K562 (cell line): ENCODE measurements at regions not wholly inside any gene's neighbourhood (a gene's known extent, or its start where the extent isn't known, plus 50 kb on each side); places are given as distances from the start of the nearest gene placed in this dataset.

Experiments
- ATAC-seq: fragments of 200-7000 bp; cut with Tn5 transposase; 3 replicates; pipeline ENCODE4 v1.9.1; 2020; ENCODE audit warnings: moderate library complexity
- BruUV-seq: library from RNA; stranded (reverse); fragments of 400-500 nt; replicated peaks from 2 replicates; lab custom pipeline; 2021; lab: Mats Ljungman, UMichigan
- CTCF ChIA-PET: fragments of 300-600 bp; formaldehyde crosslinking; extraction: SDS; loops from one replicate; lab custom pipeline; 2021; ENCODE audit warnings: low intra/inter-chr PET ratio; lab: Yijun Ruan, JAX
- POLR2A ChIA-PET: fragments of 300-600, 350-650 bp; sonication (Branson Sonifier 250); formaldehyde crosslinking; extraction: SDS; loops from one replicate; lab custom pipeline; 2021; ENCODE audit warnings: antibody characterized with exemption, inconsistent platforms; lab: Yijun Ruan, JAX
- DNase-seq, 4 experiments: peaks; one replicate each; pipeline versions ENCODE4 v3.0.0 to v3.0.0-alpha.2; 2011 to 2018; ENCODE audit warnings: low spot score in 3 of 4, mixed read lengths in 3 of 4; ENCODE audit errors: extremely low read depth in 1 of 4
- FAIRE-seq: peaks from 2 replicates; lab custom pipeline; 2011; peaks lifted over from hg19 to GRCh38; lab: Jason Lieb, UNC
- H2AFZ ChIP-seq: 2 replicates; pipeline ENCODE4 v1.6.0; 2011; ENCODE audit warnings: low read depth, low read length, control low read depth, inconsistent platforms
- H3K27ac ChIP-seq: fragments of 200-600 bp; 3 replicates; pipeline ENCODE4 v1.8.0; 2011; ENCODE audit warnings: low read depth, mild to moderate bottlenecking, control low read depth, inconsistent platforms, low read length, moderate library complexity, mixed read lengths; ENCODE audit errors: extremely low read depth
- H3K27me3 ChIP-seq, 2 experiments: fragments of 300-600 bp in 1 of 2; 2 replicates in 1 of 2; 3 replicates in 1 of 2; pipeline versions ENCODE4 v1.6.0 to v1.8.0; 2011; ENCODE audit warnings: inconsistent platforms in 2 of 2, low read length in 2 of 2, mild to moderate bottlenecking in 1 of 2, mixed read lengths in 1 of 2, moderate library complexity in 1 of 2; ENCODE audit not compliant: control insufficient read depth in 2 of 2, insufficient read depth in 2 of 2
- H3K36me3 ChIP-seq: fragments of 300-600 bp; 3 replicates; pipeline ENCODE4 v1.8.0; 2011; ENCODE audit warnings: mild to moderate bottlenecking, low read length, inconsistent platforms; ENCODE audit not compliant: control insufficient read depth, insufficient read depth
- H3K4me1 ChIP-seq, 2 experiments: fragments of 200-600 bp in 1 of 2; replicated peaks in 1 of 2; 2 replicates in 1 of 2; 3 replicates in 1 of 2; pipeline versions ENCODE4 v1.5.1 to v1.8.0; 2011; ENCODE audit warnings: inconsistent platforms in 2 of 2, low read length in 2 of 2, mild to moderate bottlenecking in 1 of 2, mixed read lengths in 1 of 2, moderate library complexity in 1 of 2; ENCODE audit not compliant: control insufficient read depth in 2 of 2, insufficient read depth in 2 of 2
- H3K4me2 ChIP-seq: 2 replicates; pipeline ENCODE4 v1.6.1; 2011; ENCODE audit warnings: low read length, control low read depth, inconsistent platforms, mixed read lengths; ENCODE audit not compliant: insufficient read depth
- H3K4me3 ChIP-seq: fragments of 200-600 bp; sonication (generic), shearing (Covaris generic); 2 replicates; pipeline ENCODE4 v1.5.1; 2016; ENCODE audit warnings: control low read depth, inconsistent platforms
- H3K79me2 ChIP-seq: fragments of 200-600 bp; 3 replicates; pipeline ENCODE4 v1.8.0; 2011; ENCODE audit warnings: low read length, inconsistent platforms; ENCODE audit not compliant: control insufficient read depth, insufficient read depth
- H3K9ac ChIP-seq, 2 experiments: 2 replicates each; pipeline versions ENCODE4 v1.6.0 to v1.6.1; 2011; ENCODE audit warnings: low read depth in 2 of 2, low read length in 2 of 2, control low read depth in 1 of 2, inconsistent platforms in 1 of 2, mild to moderate bottlenecking in 1 of 2, mixed read lengths in 1 of 2; ENCODE audit not compliant: insufficient read depth in 1 of 2
- H3K9me1 ChIP-seq: one replicate; pipeline ENCODE4 v1.6.0; 2011; ENCODE audit warnings: inconsistent platforms, mild to moderate bottlenecking, low read length, moderate library complexity; ENCODE audit not compliant: control insufficient read depth, insufficient read depth
- H3K9me3 ChIP-seq: replicated peaks from 2 replicates; pipeline ENCODE4 v1.5.1; 2011; ENCODE audit warnings: low read depth, low read length, inconsistent platforms; ENCODE audit not compliant: control insufficient read depth, insufficient read depth
- H4K20me1 ChIP-seq: replicated peaks from 2 replicates; pipeline ENCODE4 v1.6.1; 2011; ENCODE audit warnings: low read length, inconsistent platforms, mixed read lengths; ENCODE audit not compliant: control insufficient read depth, insufficient read depth
- CBX2 ChIP-seq: fragments of 200-600 bp; sonication (generic); IDR thresholded peaks from one replicate; pipeline ENCODE4 v1.6.1; 2012; ENCODE audit warnings: mild to moderate bottlenecking, low read length, inconsistent platforms; ENCODE audit not compliant: insufficient read depth, poor library complexity, severe bottlenecking
- HDAC1 ChIP-seq, 2 experiments: fragments of 450-650 bp; IDR thresholded peaks; 2 replicates each; pipeline ENCODE4 v1.6.1; 2016 to 2017; ENCODE audit warnings: inconsistent platforms in 1 of 2, mild to moderate bottlenecking in 1 of 2, moderate library complexity in 1 of 2
- NCOA6 ChIP-seq: fragments of 450-650 bp; IDR thresholded peaks from 2 replicates; pipeline ENCODE4 v1.6.1; 2017; ENCODE audit warnings: mild to moderate bottlenecking
- RAD51 ChIP-seq: fragments of 450-650 bp; IDR thresholded peaks from 2 replicates; pipeline ENCODE4 v1.7.1; 2016; ENCODE audit warnings: low read depth, mild to moderate bottlenecking, borderline replicate concordance
- SUPT5H ChIP-seq: fragments of 450-650 bp; IDR thresholded peaks from 2 replicates; pipeline ENCODE4 v1.6.1; 2016
- ZBED1 ChIP-seq: IDR thresholded peaks from 2 replicates; pipeline ENCODE4 v1.6.1; 2014
- ZBTB8A ChIP-seq: fragments of 450-650 bp; IDR thresholded peaks from 2 replicates; pipeline ENCODE4 v1.6.1; 2018; ENCODE audit warnings: mild to moderate bottlenecking, moderate library complexity; ENCODE audit not compliant: partially characterized antibody
- ZKSCAN3 ChIP-seq: fragments of 250-450 bp; sonication (Bioruptor Pico); IDR thresholded peaks from 2 replicates; pipeline ENCODE4 v1.4.0; 2020
- WGBS: fragments of 100-300 bp; shearing (Covaris generic); methylation state at CpG from one replicate; pipeline ENCODE4 v1.1.6; 2016; ENCODE audit warnings: low coverage, mixed read lengths; ENCODE audit not compliant: insufficient coverage; ENCODE audit errors: missing lambda C conversion rate; 5-methylcytosine and 5-hydroxymethylcytosine counted together
- in situ Hi-C: fragments of 300-500 bp; cut with MboI; formaldehyde crosslinking; loops from 4 replicates; pipeline ENCODE4 v1.15.0; 2018; ENCODE audit warnings: inconsistent platforms, mixed read lengths
- intact Hi-C: fragments of 100-400 bp; cut with micrococcal nuclease; formaldehyde crosslinking; loops from 2 replicates; pipeline ENCODE4 v1.14.2; 2022

DNA sequence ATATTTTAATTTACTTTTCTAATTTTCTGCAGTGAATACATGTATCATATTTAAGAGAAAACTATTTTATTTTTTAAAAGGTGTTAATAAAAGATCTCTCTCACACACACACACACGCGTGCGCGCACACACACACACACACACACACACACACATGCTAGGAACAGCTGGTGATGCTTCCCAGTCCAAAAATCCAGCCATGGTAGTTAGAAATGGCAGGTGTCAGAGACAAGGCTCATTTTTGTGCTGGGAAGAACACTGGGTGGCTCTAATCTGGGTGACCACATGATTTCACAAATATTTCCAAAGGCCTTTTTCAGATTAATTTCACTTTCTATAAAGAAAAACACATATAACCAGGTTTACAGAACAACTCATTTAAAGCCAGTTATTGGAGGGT lies 104.5 kb upstream of the NCK2 start (continued):
- no peak for TF ChIP-seq RAD51
- TF ChIP-seq ZBTB8A: no peak
- TF ChIP-seq CBX2: no peak
- TF ChIP-seq HDAC1 (IDR thresholded peaks at IDR 0.05): no peak
- no peak for TF ChIP-seq ZBED1
- TF ChIP-seq ZKSCAN3 (CRISPR knock-in tag): no peak

DNA sequence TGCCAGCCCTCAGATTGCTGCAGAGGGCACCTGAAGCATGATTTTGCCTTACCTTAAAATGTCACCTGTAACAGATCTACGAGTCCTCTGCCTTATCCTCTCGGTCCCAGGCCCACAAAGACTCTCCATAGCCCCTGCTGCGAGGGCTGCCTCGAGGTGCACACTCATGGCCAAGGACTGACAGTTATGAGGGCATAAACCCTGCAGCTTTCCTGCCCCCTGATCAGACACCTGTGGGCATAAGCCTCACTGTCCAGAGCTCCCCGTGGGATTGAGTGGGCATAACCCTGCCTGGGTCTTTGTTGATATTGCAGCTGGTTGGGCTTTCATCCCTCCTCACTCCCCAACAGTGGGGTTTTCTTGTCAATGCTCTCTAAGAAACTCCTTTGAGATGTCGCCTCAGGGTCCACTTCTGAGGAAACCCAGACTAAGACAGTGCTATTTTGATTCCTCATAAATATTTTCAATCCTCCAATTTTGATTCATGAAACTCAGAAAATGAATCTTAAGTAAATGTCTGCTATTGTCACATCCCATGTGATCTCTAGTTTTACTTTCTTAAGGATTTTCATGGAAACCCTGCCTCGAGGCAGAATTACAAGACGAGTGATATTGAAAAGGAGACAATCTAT lies 108.5 kb upstream of the NCK2 start:
- DNase-seq (no peak), ATAC-seq (no peak), FAIRE-seq (no peak)
- POLR2A ChIA-PET: interaction anchor here (0.8 kb wide), 1 partner anchor 17 kb away, joined by 4 read pairs; no protein-coding TSS in a partner anchor
- Histone ChIP-seq H3K27ac (no peak overlapping the region), H3K4me1 (peaks cover 0 to 7% of the 10 kb centered on the region in 2 experiments; a peak in 2 of 5 replicates), H3K4me2 (no peak overlapping the region), H3K36me3 (no peaks in the 10 kb centered on the region), H4K20me1 (no peaks in the 10 kb centered on the region), H3K27me3 (no peaks in the 10 kb centered on the region), H3K9me3 (no peaks in the 10 kb centered on the region), H3K9me1 (no peaks in the 10 kb centered on the region), H3K9ac (no peak overlapping the region), H2AFZ (no peak overlapping the region), H3K4me3 (no peak overlapping the region), H3K79me2 (no peaks in the 10 kb centered on the region)
- 20% methylated on average over 8 of the region's 8 CpGs for WGBS
- CTCF ChIA-PET: no interaction called here
- in situ Hi-C loops: no loop called here
- TF ChIP-seq NCOA6 (no peak), SUPT5H (no peak)
- no TSS peak for BruUV-seq
- intact Hi-C loops: no loop called here
